ENCODE measurements at regions not wholly inside any gene's neighbourhood (a gene's known extent, or its start where the extent isn't known, plus 50 kb on each side); places are given as distances from the start of the nearest gene placed in this dataset.

DNA sequence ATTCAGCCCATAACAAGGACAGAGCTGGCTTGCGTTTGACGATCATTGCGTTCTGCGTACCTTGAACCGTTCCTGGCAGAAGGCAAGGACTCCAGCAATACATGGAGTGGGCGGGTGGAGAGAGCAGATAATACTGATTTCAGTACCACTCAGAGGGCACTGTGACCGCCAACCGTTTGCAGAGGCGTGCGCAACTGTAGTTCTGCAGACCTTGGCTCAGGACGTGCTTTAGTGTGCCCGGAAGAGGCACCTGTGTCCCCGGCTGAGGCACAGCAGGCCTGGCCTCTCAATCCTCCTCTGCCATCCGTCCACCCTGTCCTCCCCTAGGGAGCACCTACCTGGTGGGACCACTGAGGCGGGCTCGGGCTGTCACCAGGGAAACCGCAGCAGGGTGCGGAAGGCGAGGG lies 117.6 kb upstream of the USP29 start:
- WGBS, 5 donors = 83 to 91% (median 86%) methylated on average over 18 to 19 of the region's 19 CpGs

GRCh38 chr19:57002710-57003109 lies 117.1 kb upstream of the USP29 start:
- 81 to 92% (median 89%) methylated on average over 15 of the region's 15 CpGs for WGBS, 5 donors

More for the DNA sequence above, 117.6 kb upstream of the USP29 start:
- no peaks in the 10 kb centered on the region for H3K27me3 ChIP-seq (replicated peaks in 1 of 7)
- H3K9me3 ChIP-seq = peaks cover 0 to 76% (median 56%) of the 10 kb centered on the region in 8 donors
- TF ChIP-seq CTCF (IDR thresholded peaks at IDR 0.05 in 8 of 11, conservative IDR thresholded peaks at IDR 0.05 in 3 of 11) (no peak), POLR2A (IDR thresholded peaks at IDR 0.05) (no peak)
- H3K4me1 ChIP-seq = no peaks in the 10 kb centered on the region
- no peaks in the 10 kb centered on the region for H3K36me3 ChIP-seq
- no peak for DNase-seq
- no peak overlapping the region for H3K4me3 ChIP-seq
- intact Hi-C loops (cut with DNase I; ENCODE audit: low total_unique reads) = no loop called here
- H3K27ac ChIP-seq = no peak overlapping the region

GRCh38 chr19:57004418-57004817 lies 115.4 kb upstream of the USP29 start:
- H3K4me1 ChIP-seq = no peaks in the 10 kb centered on the region
- H3K4me3 ChIP-seq = no peak overlapping the region
- no peaks in the 10 kb centered on the region for H3K27me3 ChIP-seq (replicated peaks in 1 of 7)
- H3K27ac ChIP-seq = no peak overlapping the region
- H3K9me3 ChIP-seq = peaks cover 0 to 86% (median 59%) of the 10 kb centered on the region in 8 donors
- TF ChIP-seq CTCF (IDR thresholded peaks at IDR 0.05 in 8 of 11, conservative IDR thresholded peaks at IDR 0.05 in 3 of 11) = no peak
- no peak for TF ChIP-seq POLR2AphosphoS5 (IDR thresholded peaks at IDR 0.05)
- no peak for TF ChIP-seq POLR2A (IDR thresholded peaks at IDR 0.05)
- DNase-seq = no peak
- 85 to 91% (median 88%) methylated on average over 13 of the region's 13 CpGs for WGBS, 5 donors
- H3K36me3 ChIP-seq = no peaks in the 10 kb centered on the region
- intact Hi-C loops (cut with DNase I; ENCODE audit: low total_unique reads) = no loop called here

More at GRCh38 chr19:57002710-57003109, 117.1 kb upstream of the USP29 start:
- TF ChIP-seq POLR2A (IDR thresholded peaks at IDR 0.05) (no peak), POLR2AphosphoS5 (IDR thresholded peaks at IDR 0.05) (no peak), CTCF (IDR thresholded peaks at IDR 0.05 in 8 of 11, conservative IDR thresholded peaks at IDR 0.05 in 3 of 11) (no peak)
- no peaks in the 10 kb centered on the region for H3K4me1 ChIP-seq
- no peaks in the 10 kb centered on the region for H3K27me3 ChIP-seq (replicated peaks in 1 of 7)
- DNase-seq = no peak
- no peak overlapping the region for H3K27ac ChIP-seq
- H3K9me3 ChIP-seq = peaks cover 0 to 80% (median 59%) of the 10 kb centered on the region in 8 donors
- no peaks in the 10 kb centered on the region for H3K36me3 ChIP-seq
- no peak overlapping the region for H3K4me3 ChIP-seq
- intact Hi-C loops (cut with DNase I; ENCODE audit: low total_unique reads) = no loop called here

DNA sequence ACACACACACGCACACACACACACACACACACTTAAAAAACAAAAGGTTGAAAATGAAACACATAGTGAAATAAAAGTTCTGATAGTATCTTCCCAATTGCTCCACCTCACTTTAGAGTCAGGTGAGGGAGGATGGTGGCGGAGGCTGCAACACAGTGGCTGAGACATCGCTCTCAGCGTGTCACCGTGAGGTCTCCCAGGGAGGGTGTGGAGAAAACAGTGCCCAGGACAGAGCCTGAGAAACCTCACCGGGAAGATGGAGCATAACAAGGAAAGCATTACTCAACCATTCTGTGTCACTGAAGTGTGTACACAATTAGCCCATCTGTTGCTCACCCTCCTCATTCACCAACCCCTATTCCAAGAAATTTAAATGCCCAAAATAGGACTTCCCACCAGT lies 111.4 kb upstream of the USP29 start:
- Histone ChIP-seq H3K27ac (no peak overlapping the region), H3K9me3 (peaks cover 0 to 87% (median 59%) of the 10 kb centered on the region in 8 donors), H3K4me1 (no peaks in the 10 kb centered on the region), H3K27me3 (replicated peaks in 1 of 7) (no peaks in the 10 kb centered on the region), H3K36me3 (no peaks in the 10 kb centered on the region), H3K4me3 (no peak overlapping the region)
- 80 to 91% (median 84%) methylated on average over 6 of the region's 6 CpGs for WGBS, 5 donors
- intact Hi-C loops (cut with DNase I; ENCODE audit: low total_unique reads) = no loop called here
- TF ChIP-seq POLR2AphosphoS5 (IDR thresholded peaks at IDR 0.05) (no peak), POLR2A (IDR thresholded peaks at IDR 0.05) (no peak), CTCF (IDR thresholded peaks at IDR 0.05 in 8 of 11, conservative IDR thresholded peaks at IDR 0.05 in 3 of 11) (no peak)
- peak; percentile 13 for DNase-seq

Data from spleen (tissue), 11 donors.